ENCODE measurements at regions not wholly inside any gene's neighbourhood (a gene's known extent, or its start where the extent isn't known, plus 50 kb on each side); places are given as distances from the start of the nearest gene placed in this dataset.

- DNase-seq, result no peak
Measured at GRCh38 chr13:75919660-75920199, 283.6 kb downstream of the LMO7 start.

GRCh38 chr13:75915066-75915465 lies 278.9 kb downstream of the LMO7 start:
- no peak for DNase-seq

GRCh38 chr13:75913925-75914324 lies 277.8 kb downstream of the LMO7 start:
- DNase-seq, result no peak

- DNase-seq, result no peak
Measured at GRCh38 chr13:75910591-75910990, 274.5 kb downstream of the LMO7 start.
